Keratinocyte (primary cell): ENCODE measurements at regions not wholly inside any gene's neighbourhood (a gene's known extent, or its start where the extent isn't known, plus 50 kb on each side); places are given as distances from the start of the nearest gene placed in this dataset.

Experiments used
- DNase-seq: peaks from one replicate; pipeline ENCODE4 v3.0.0-alpha.2; 2011; ENCODE audit warnings: low read depth, missing footprints, low spot score
- FAIRE-seq: peaks from 2 replicates; lab custom pipeline; 2011; peaks lifted over from hg19 to GRCh38; lab: Jason Lieb, UNC
- H2AFZ ChIP-seq: 2 replicates; pipeline ENCODE4 v1.6.0; 2012; ENCODE audit warnings: low read length, control low read depth, inconsistent platforms; ENCODE audit not compliant: control insufficient read depth
- H3K27ac ChIP-seq: 2 replicates; pipeline ENCODE4 v1.5.1; 2011; ENCODE audit warnings: low read length; ENCODE audit not compliant: control insufficient read depth, insufficient read depth
- H3K27me3 ChIP-seq: 3 replicates; pipeline ENCODE4 v1.6.0; 2011; ENCODE audit warnings: low read length; ENCODE audit not compliant: control insufficient read depth, insufficient read depth; ENCODE audit errors: extremely low read depth
- H3K36me3 ChIP-seq, 2 experiments: 2 replicates in 1 of 2; 3 replicates in 1 of 2; pipeline ENCODE4 v1.5.1; 2011; ENCODE audit warnings: low read length in 2 of 2, mild to moderate bottlenecking in 1 of 2; ENCODE audit not compliant: control insufficient read depth in 2 of 2, insufficient read depth in 2 of 2; ENCODE audit errors: extremely low read depth in 1 of 2
- H3K4me1 ChIP-seq: 3 replicates; pipeline ENCODE4 v1.5.1; 2011; ENCODE audit warnings: low read length; ENCODE audit not compliant: control insufficient read depth, insufficient read depth; ENCODE audit errors: extremely low read depth
- H3K4me2 ChIP-seq: 3 replicates; pipeline ENCODE4 v1.6.0; 2011; ENCODE audit warnings: low read depth, low read length; ENCODE audit not compliant: control insufficient read depth, insufficient read depth; ENCODE audit errors: extremely low read depth
- H3K4me3 ChIP-seq, 3 experiments: fragments of 200-600 bp in 1 of 3; sonication (generic) in 1 of 3; 2 replicates in 2 of 3; 3 replicates in 1 of 3; pipeline ENCODE4 v1.5.1; 2011 to 2016; ENCODE audit warnings: low read length in 3 of 3, mild to moderate bottlenecking in 3 of 3, control low read depth in 2 of 3, inconsistent platforms in 1 of 3, low read depth in 1 of 3, mixed read lengths in 1 of 3, mixed run types in 1 of 3, moderate library complexity in 1 of 3; ENCODE audit not compliant: control insufficient read depth in 2 of 3, insufficient read depth in 2 of 3; ENCODE audit errors: extremely low read depth in 1 of 3
- H3K79me2 ChIP-seq: 2 replicates; pipeline ENCODE4 v1.6.0; 2012; ENCODE audit warnings: low read length; ENCODE audit not compliant: control insufficient read depth, insufficient read depth
- H3K9ac ChIP-seq: 3 replicates; pipeline ENCODE4 v1.6.0; 2011; ENCODE audit warnings: low read length; ENCODE audit not compliant: control insufficient read depth, insufficient read depth; ENCODE audit errors: extremely low read depth
- H3K9me1 ChIP-seq: 3 replicates; pipeline ENCODE4 v1.6.0; 2011; ENCODE audit warnings: low read length; ENCODE audit not compliant: control insufficient read depth, insufficient read depth; ENCODE audit errors: extremely low read depth
- H3K9me3 ChIP-seq: 2 replicates; pipeline ENCODE4 v1.5.1; 2012; ENCODE audit warnings: low read depth, low read length; ENCODE audit not compliant: control insufficient read depth
- H4K20me1 ChIP-seq: 3 replicates; pipeline ENCODE4 v1.6.0; 2011; ENCODE audit warnings: low read length; ENCODE audit not compliant: control insufficient read depth, insufficient read depth; ENCODE audit errors: extremely low read depth
- CTCF ChIP-seq, 3 experiments: IDR thresholded peaks in 1 of 3; conservative IDR thresholded peaks in 1 of 3; optimal IDR thresholded peaks in 1 of 3; 2 replicates in 2 of 3; 3 replicates in 1 of 3; pipeline versions ENCODE3 to v1.5.1; 2011; ENCODE audit warnings: low read length in 3 of 3, mild to moderate bottlenecking in 3 of 3, moderate library complexity in 2 of 3, control low read depth in 1 of 3, inconsistent platforms in 1 of 3; ENCODE audit not compliant: insufficient read depth in 2 of 3; ENCODE audit errors: extremely low read depth in 1 of 3
- EZH2 ChIP-seq: IDR thresholded peaks from one replicate; pipeline ENCODE4 v1.6.1; 2012; ENCODE audit warnings: inconsistent platforms, mild to moderate bottlenecking, low read length, moderate library complexity
- dilution Hi-C: fragments of 300-500 bp; cut with MboI; formaldehyde crosslinking; loops from one replicate; pipeline ENCODE4 v1.7.0; 2020; ENCODE audit warnings: low sequenced_read_pairs; ENCODE audit not compliant: extremely low pct_ligation_motif_present

GRCh38 chr2:236867441-236868260 is 218.0 kb upstream of the COPS8 start:
- Histone ChIP-seq H2AFZ (no peak overlapping the region), H3K27ac (no peak overlapping the region), H3K9ac (no peak overlapping the region), H3K4me2 (no peak overlapping the region), H3K9me3 (no peaks in the 10 kb centered on the region), H3K27me3 (no peaks in the 10 kb centered on the region), H3K79me2 (no peaks in the 10 kb centered on the region), H4K20me1 (no peaks in the 10 kb centered on the region), H3K4me1 (peaks cover 39% of the 10 kb centered on the region), H3K36me3 (no peaks in the 10 kb centered on the region), H3K4me3 (no peak overlapping the region), H3K9me1 (no peaks in the 10 kb centered on the region)
- FAIRE-seq (peak; percentile 59), DNase-seq (peak; percentile 33)
- no peak for TF ChIP-seq CTCF (optimal IDR thresholded peaks at IDR 0.05 in 1 of 3, IDR thresholded peaks at IDR 0.05 in 1 of 3, conservative IDR thresholded peaks at IDR 0.05 in 1 of 3; ENCODE audit: extremely low read depth in 1 of 3, insufficient read depth in 2 of 3, low read length in 3 of 3)
- TF ChIP-seq EZH2 = no peak
- dilution Hi-C loops = no loop called here

GRCh38 chr2:236870370-236870769 is 215.3 kb upstream of the COPS8 start:
- H3K79me2 ChIP-seq = no peaks in the 10 kb centered on the region
- H3K9ac ChIP-seq = no peak overlapping the region
- peak overlapping the region; percentile 84 for H3K27ac ChIP-seq
- no peaks in the 10 kb centered on the region for H4K20me1 ChIP-seq
- dilution Hi-C loops = no loop called here
- DNase-seq (no peak), FAIRE-seq (no peak)
- H3K4me2 ChIP-seq = no peak overlapping the region
- no peaks in the 10 kb centered on the region for H3K9me3 ChIP-seq
- no peaks in the 10 kb centered on the region for H3K27me3 ChIP-seq
- no peak for TF ChIP-seq CTCF (optimal IDR thresholded peaks at IDR 0.05 in 1 of 3, IDR thresholded peaks at IDR 0.05 in 1 of 3, conservative IDR thresholded peaks at IDR 0.05 in 1 of 3; ENCODE audit: extremely low read depth in 1 of 3, insufficient read depth in 2 of 3, low read length in 3 of 3)
- TF ChIP-seq EZH2 = no peak
- no peak overlapping the region for H2AFZ ChIP-seq
- H3K4me3 ChIP-seq = no peak overlapping the region
- H3K9me1 ChIP-seq = no peaks in the 10 kb centered on the region
- peaks cover 49% of the 10 kb centered on the region for H3K4me1 ChIP-seq
- H3K36me3 ChIP-seq = no peaks in the 10 kb centered on the region
